IMR-90 (cell line): ENCODE measurements at regions not wholly inside any gene's neighbourhood (a gene's known extent, or its start where the extent isn't known, plus 50 kb on each side); places are given as distances from the start of the nearest gene placed in this dataset.

Experiments used
- ATAC-seq: fragments of 200-7000 bp; cut with Tn5 transposase; 2 replicates; pipeline ENCODE4 v1.9.1; 2020; ENCODE audit warnings: low read depth, mild to moderate bottlenecking, moderate library complexity
- BruUV-seq: library from RNA; stranded (reverse); fragments of 400-500 nt; replicated peaks from 2 replicates; lab custom pipeline; 2021; lab: Mats Ljungman, UMichigan
- CTCF ChIA-PET: fragments of 300-600 bp; formaldehyde crosslinking; extraction: SDS; loops from one replicate; lab custom pipeline; 2021; ENCODE audit warnings: antibody characterized with exemption; lab: Yijun Ruan, JAX
- POLR2A ChIA-PET: fragments of 300-600 bp; sonication (Branson Sonifier 250); formaldehyde crosslinking; loops from one replicate; lab custom pipeline; 2022; ENCODE audit warnings: antibody characterized with exemption; ENCODE audit not compliant: unreplicated experiment; lab: Charles Lee
- DNase-seq: peaks from one replicate; pipeline ENCODE4 v3.0.0; 2013
- H2AFZ ChIP-seq: replicated peaks from 2 replicates; pipeline ENCODE3; 2013; ENCODE audit warnings: low read length, mild to moderate bottlenecking; ENCODE audit not compliant: poor library complexity
- H2AK5ac ChIP-seq: 2 replicates; pipeline ENCODE4 v1.6.1; 2013; ENCODE audit warnings: low read depth, low read length, inconsistent platforms
- H2AK9ac ChIP-seq: replicated peaks from 2 replicates; pipeline ENCODE3; 2013; ENCODE audit warnings: mild to moderate bottlenecking, low read depth, low read length, moderate library complexity; ENCODE audit not compliant: poor library complexity
- H2BK120ac ChIP-seq: 2 replicates; pipeline ENCODE4 v1.6.1; 2013; ENCODE audit warnings: low read depth, low read length, inconsistent platforms
- H2BK15ac ChIP-seq: 3 replicates; pipeline ENCODE4 v1.6.1; 2013; ENCODE audit warnings: low read depth, low read length, inconsistent platforms
- H2BK20ac ChIP-seq: 2 replicates; pipeline ENCODE4 v1.6.1; 2013; ENCODE audit warnings: low read depth, mild to moderate bottlenecking, inconsistent platforms, low read length, moderate library complexity
- H2BK5ac ChIP-seq: 2 replicates; pipeline ENCODE4 v1.6.1; 2013; ENCODE audit warnings: mild to moderate bottlenecking, low read depth, low read length, inconsistent platforms; ENCODE audit not compliant: poor library complexity, severe bottlenecking
- H3K14ac ChIP-seq: replicated peaks from 2 replicates; pipeline ENCODE4 v1.6.1; 2013; ENCODE audit warnings: low read depth, low read length, inconsistent platforms
- H3K18ac ChIP-seq: 2 replicates; pipeline ENCODE4 v1.6.1; 2013; ENCODE audit warnings: low read depth, low read length, control low read depth
- H3K23ac ChIP-seq: 2 replicates; pipeline ENCODE4 v1.6.1; 2013; ENCODE audit warnings: low read depth, low read length, inconsistent platforms
- H3K27ac ChIP-seq: 2 replicates; pipeline ENCODE4 v1.5.1; 2013; ENCODE audit warnings: mild to moderate bottlenecking, control low read depth, low read length; ENCODE audit not compliant: insufficient read depth
- H3K27me3 ChIP-seq: 2 replicates; pipeline ENCODE4 v1.6.1; 2013; ENCODE audit warnings: low read length; ENCODE audit not compliant: control insufficient read depth, insufficient read depth
- H3K36me3 ChIP-seq: 2 replicates; pipeline ENCODE4 v1.6.1; 2013; ENCODE audit warnings: low read length, mixed read lengths; ENCODE audit not compliant: control insufficient read depth, insufficient read depth
- H3K4ac ChIP-seq: 2 replicates; pipeline ENCODE4 v1.6.1; 2013; ENCODE audit warnings: low read depth, low read length, inconsistent platforms
- H3K4me1 ChIP-seq: 2 replicates; pipeline ENCODE4 v1.6.1; 2013; ENCODE audit warnings: low read length, mixed read lengths; ENCODE audit not compliant: control insufficient read depth, insufficient read depth
- H3K4me2 ChIP-seq: 2 replicates; pipeline ENCODE4 v1.6.1; 2013; ENCODE audit warnings: low read depth, mild to moderate bottlenecking, control low read depth, low read length, moderate library complexity
- H3K4me3 ChIP-seq: 2 replicates; pipeline ENCODE4 v1.5.1; 2013; ENCODE audit warnings: low read depth, mild to moderate bottlenecking, control low read depth, low read length, moderate library complexity; ENCODE audit not compliant: insufficient read depth
- H3K56ac ChIP-seq: 2 replicates; pipeline ENCODE4 v1.6.1; 2013; ENCODE audit warnings: low read length, inconsistent platforms; ENCODE audit not compliant: insufficient read depth; ENCODE audit errors: extremely low read depth
- H3K79me1 ChIP-seq, 2 experiments: 2 replicates each; pipeline ENCODE4 v1.6.1; 2013; ENCODE audit warnings: low read length in 2 of 2, inconsistent platforms in 1 of 2, low read depth in 1 of 2
- H3K9ac ChIP-seq: 2 replicates; pipeline ENCODE4 v1.6.1; 2013; ENCODE audit warnings: low read depth, low read length, control low read depth
- H3K9me1 ChIP-seq: 2 replicates; pipeline ENCODE4 v1.6.1; 2013; ENCODE audit warnings: low read length, inconsistent platforms; ENCODE audit not compliant: insufficient read depth
- H3K9me3 ChIP-seq: 2 replicates; pipeline ENCODE4 v1.6.1; 2013; ENCODE audit warnings: low read length; ENCODE audit not compliant: control insufficient read depth, insufficient read depth
- H4K20me1 ChIP-seq: 2 replicates; pipeline ENCODE4 v1.6.1; 2013; ENCODE audit warnings: low read length, inconsistent platforms; ENCODE audit not compliant: insufficient read depth
- H4K5ac ChIP-seq: 2 replicates; pipeline ENCODE4 v1.6.1; 2013; ENCODE audit warnings: mild to moderate bottlenecking, low read depth, low read length, control low read depth
- H4K8ac ChIP-seq, 2 experiments: 2 replicates each; pipeline ENCODE4 v1.6.1; 2013; ENCODE audit warnings: low read depth in 2 of 2, low read length in 2 of 2, control low read depth in 1 of 2, inconsistent platforms in 1 of 2
- H4K91ac ChIP-seq: 2 replicates; pipeline ENCODE4 v1.6.1; 2013; ENCODE audit warnings: low read depth, low read length, inconsistent platforms; ENCODE audit not compliant: insufficient read depth
- BHLHE40 ChIP-seq: fragments of 150-350 bp; IDR thresholded peaks from 2 replicates; pipeline ENCODE4 v1.6.1; 2016; ENCODE audit warnings: mild to moderate bottlenecking, low read depth, low read length
- CEBPB ChIP-seq: IDR thresholded peaks from 2 replicates; pipeline ENCODE4 v1.6.1; 2012; ENCODE audit warnings: low read depth, low read length, improper control_type of control experiment
- CHD1 ChIP-seq: IDR thresholded peaks from 2 replicates; pipeline ENCODE4 v1.6.1; 2012; ENCODE audit warnings: low read depth, low read length, improper control_type of control experiment
- FOS ChIP-seq: fragments of 150-350 bp; IDR thresholded peaks from 2 replicates; pipeline ENCODE4 v1.6.1; 2016; ENCODE audit warnings: low read depth, low read length
- MAFK ChIP-seq: IDR thresholded peaks from 2 replicates; pipeline ENCODE4 v1.6.1; 2012; ENCODE audit warnings: low read depth, low read length, improper control_type of control experiment
- MAZ ChIP-seq: IDR thresholded peaks from 2 replicates; pipeline ENCODE4 v1.6.1; 2012; ENCODE audit warnings: low read depth, mild to moderate bottlenecking, low read length, improper control_type of control experiment, moderate library complexity, borderline replicate concordance
- MXI1 ChIP-seq: IDR thresholded peaks from 2 replicates; pipeline ENCODE4 v1.6.1; 2012; ENCODE audit warnings: low read depth, mild to moderate bottlenecking, low read length, moderate library complexity, borderline replicate concordance
- NFE2L2 ChIP-seq: fragments of 150-350 bp; IDR thresholded peaks from 2 replicates; pipeline ENCODE4 v1.6.1; 2016; ENCODE audit warnings: low read depth, mild to moderate bottlenecking, low read length
- POLR2A ChIP-seq: IDR thresholded peaks from 2 replicates; pipeline ENCODE4 v1.6.1; 2012; ENCODE audit warnings: mild to moderate bottlenecking, low read depth, low read length
- RAD21 ChIP-seq: IDR thresholded peaks from 2 replicates; pipeline ENCODE4 v1.6.1; 2012; ENCODE audit warnings: low read length, improper control_type of control experiment
- RCOR1 ChIP-seq: IDR thresholded peaks from 2 replicates; pipeline ENCODE4 v1.6.1; 2012; ENCODE audit warnings: mild to moderate bottlenecking, low read length, improper control_type of control experiment; ENCODE audit not compliant: insufficient replicate concordance
- RFX5 ChIP-seq: IDR thresholded peaks from 2 replicates; pipeline ENCODE4 v1.8.0; 2012; ENCODE audit warnings: low read depth, mild to moderate bottlenecking, low read length, moderate library complexity
- SMC3 ChIP-seq: fragments of 150-350 bp; IDR thresholded peaks from 2 replicates; pipeline ENCODE4 v1.6.1; 2016; ENCODE audit warnings: low read depth, mild to moderate bottlenecking, antibody characterized with exemption, low read length, moderate library complexity
- WGBS, 2 experiments: methylation state at CpG; one replicate each; pipeline versions ENCODE4 v1.1.5 to v1.1.7; 2013; ENCODE audit warnings: missing lambda C conversion rate in 2 of 2; ENCODE audit not compliant: insufficient read length in 1 of 2; ENCODE audit errors: extremely low coverage in 2 of 2; 5-methylcytosine and 5-hydroxymethylcytosine counted together
- dilution Hi-C: fragments of 300-500 bp; cut with HindIII; formaldehyde crosslinking; loops from one replicate; pipeline ENCODE4 v1.14.3; 2018; ENCODE audit warnings: low sequenced_read_pairs; ENCODE audit not compliant: unreplicated experiment
- in situ Hi-C: fragments of 300-500 bp; cut with MboI; formaldehyde crosslinking; loops from 3 replicates; pipeline ENCODE4 v1.14.3; 2019; ENCODE audit warnings: low sequenced_read_pairs, inconsistent platforms, mixed read lengths
- intact Hi-C: fragments of 100-400 bp; cut with micrococcal nuclease; formaldehyde crosslinking; loops from 2 replicates; pipeline ENCODE4 v1.10.0; 2022
- TF ChIP-seq, protein P1 (sequence below): fragments of 150-350 bp; IDR thresholded peaks from 2 replicates; pipeline ENCODE4 v1.6.1; 2016; ENCODE audit warnings: low read depth, mild to moderate bottlenecking, low read length, moderate library complexity, borderline replicate concordance
- TF ChIP-seq, protein P2 (sequence below): fragments of 150-350 bp; IDR thresholded peaks from 2 replicates; pipeline ENCODE4 v1.6.1; 2017; ENCODE audit warnings: mild to moderate bottlenecking, antibody characterized with exemption, low read length, low read depth
- TF ChIP-seq, protein P3 (sequence below): conservative IDR thresholded peaks from 2 replicates; pipeline ENCODE4 v1.5.1; 2012; ENCODE audit warnings: mild to moderate bottlenecking, low read depth, low read length, improper control_type of control experiment

DNA sequence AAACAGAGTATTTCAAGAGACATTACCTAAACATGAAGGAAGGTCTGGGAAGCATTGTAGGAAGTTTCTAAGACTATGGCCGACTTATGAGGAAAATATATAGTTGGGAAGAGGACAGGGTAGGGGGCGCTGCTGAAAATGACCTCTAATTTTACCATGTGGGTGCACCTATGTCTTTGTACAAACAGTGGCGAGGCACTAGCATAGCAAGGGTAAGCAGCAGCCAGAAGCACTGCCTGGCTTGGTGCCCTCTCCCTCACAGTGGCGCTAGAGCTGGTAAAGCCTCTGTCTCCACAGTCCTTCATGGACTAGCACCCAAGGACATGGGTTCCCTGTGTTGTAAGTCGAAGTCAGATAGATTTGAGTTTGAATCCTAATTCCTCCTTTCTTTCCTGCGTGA lies 461.2 kb downstream of the INHBA start:
- H4K91ac ChIP-seq: no peak overlapping the region
- WGBS, 2 experiments: no CpG with 5 or more reads among the region's 6 CpGs
- intact Hi-C loops: no loop called here
- H3K4me3 ChIP-seq: no peak overlapping the region
- no peaks in the 10 kb centered on the region for H3K36me3 ChIP-seq
- no peak overlapping the region for H3K4me2 ChIP-seq
- H3K27me3 ChIP-seq: no peaks in the 10 kb centered on the region
- TF ChIP-seq CHD1 (no peak), MXI1 (no peak), RCOR1 (no peak), BHLHE40 (no peak), NFE2L2 (no peak), SMC3 (no peak), FOS (no peak), POLR2A (no peak), MAZ (no peak), RAD21 (no peak), MAFK (no peak), RFX5 (no peak), CEBPB (no peak)
- TF ChIP-seq, protein P1, sequence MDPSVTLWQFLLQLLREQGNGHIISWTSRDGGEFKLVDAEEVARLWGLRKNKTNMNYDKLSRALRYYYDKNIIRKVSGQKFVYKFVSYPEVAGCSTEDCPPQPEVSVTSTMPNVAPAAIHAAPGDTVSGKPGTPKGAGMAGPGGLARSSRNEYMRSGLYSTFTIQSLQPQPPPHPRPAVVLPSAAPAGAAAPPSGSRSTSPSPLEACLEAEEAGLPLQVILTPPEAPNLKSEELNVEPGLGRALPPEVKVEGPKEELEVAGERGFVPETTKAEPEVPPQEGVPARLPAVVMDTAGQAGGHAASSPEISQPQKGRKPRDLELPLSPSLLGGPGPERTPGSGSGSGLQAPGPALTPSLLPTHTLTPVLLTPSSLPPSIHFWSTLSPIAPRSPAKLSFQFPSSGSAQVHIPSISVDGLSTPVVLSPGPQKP: no peak
- TF ChIP-seq, protein P2, sequence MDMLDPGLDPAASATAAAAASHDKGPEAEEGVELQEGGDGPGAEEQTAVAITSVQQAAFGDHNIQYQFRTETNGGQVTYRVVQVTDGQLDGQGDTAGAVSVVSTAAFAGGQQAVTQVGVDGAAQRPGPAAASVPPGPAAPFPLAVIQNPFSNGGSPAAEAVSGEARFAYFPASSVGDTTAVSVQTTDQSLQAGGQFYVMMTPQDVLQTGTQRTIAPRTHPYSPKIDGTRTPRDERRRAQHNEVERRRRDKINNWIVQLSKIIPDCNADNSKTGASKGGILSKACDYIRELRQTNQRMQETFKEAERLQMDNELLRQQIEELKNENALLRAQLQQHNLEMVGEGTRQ: no peak
- TF ChIP-seq, protein P3, sequence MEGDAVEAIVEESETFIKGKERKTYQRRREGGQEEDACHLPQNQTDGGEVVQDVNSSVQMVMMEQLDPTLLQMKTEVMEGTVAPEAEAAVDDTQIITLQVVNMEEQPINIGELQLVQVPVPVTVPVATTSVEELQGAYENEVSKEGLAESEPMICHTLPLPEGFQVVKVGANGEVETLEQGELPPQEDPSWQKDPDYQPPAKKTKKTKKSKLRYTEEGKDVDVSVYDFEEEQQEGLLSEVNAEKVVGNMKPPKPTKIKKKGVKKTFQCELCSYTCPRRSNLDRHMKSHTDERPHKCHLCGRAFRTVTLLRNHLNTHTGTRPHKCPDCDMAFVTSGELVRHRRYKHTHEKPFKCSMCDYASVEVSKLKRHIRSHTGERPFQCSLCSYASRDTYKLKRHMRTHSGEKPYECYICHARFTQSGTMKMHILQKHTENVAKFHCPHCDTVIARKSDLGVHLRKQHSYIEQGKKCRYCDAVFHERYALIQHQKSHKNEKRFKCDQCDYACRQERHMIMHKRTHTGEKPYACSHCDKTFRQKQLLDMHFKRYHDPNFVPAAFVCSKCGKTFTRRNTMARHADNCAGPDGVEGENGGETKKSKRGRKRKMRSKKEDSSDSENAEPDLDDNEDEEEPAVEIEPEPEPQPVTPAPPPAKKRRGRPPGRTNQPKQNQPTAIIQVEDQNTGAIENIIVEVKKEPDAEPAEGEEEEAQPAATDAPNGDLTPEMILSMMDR: no peak
- no peaks in the 10 kb centered on the region for H4K20me1 ChIP-seq
- no peak overlapping the region for H2BK20ac ChIP-seq
- no peak overlapping the region for H4K5ac ChIP-seq
- H3K9me3 ChIP-seq: no peaks in the 10 kb centered on the region
- ChIA-PET CTCF (no interaction called here), POLR2A (no interaction called here)
- peaks cover 6% of the 10 kb centered on the region for H3K4me1 ChIP-seq
- peak overlapping the region; percentile 8; the same call in 1 of the 2 replicates for H2AK5ac ChIP-seq
- no peak for DNase-seq
- no peak overlapping the region for H3K4ac ChIP-seq
- H3K18ac ChIP-seq: no peak overlapping the region
- in situ Hi-C loops: no loop called here
- no peak overlapping the region for H2AFZ ChIP-seq
- no peak overlapping the region for H2AK9ac ChIP-seq
- no peaks in the 10 kb centered on the region for H3K79me1 ChIP-seq
- no peaks in the 10 kb centered on the region for H3K9me1 ChIP-seq
- no peak overlapping the region for H2BK120ac ChIP-seq
- BruUV-seq: no TSS peak
- no peak overlapping the region for H2BK5ac ChIP-seq
- H3K14ac ChIP-seq: no peak overlapping the region
- peak overlapping the region; percentile 44; the same call in 1 of the 3 replicates for H2BK15ac ChIP-seq
- no peak overlapping the region for H3K56ac ChIP-seq
- no peak for ATAC-seq
- H3K23ac ChIP-seq: no peak overlapping the region
- dilution Hi-C loops: no loop called here
- no peak overlapping the region for H3K9ac ChIP-seq
- H4K8ac ChIP-seq: no peak overlapping the region
- no peak overlapping the region for H3K27ac ChIP-seq
